NB4 (cell line): ENCODE measurements at regions not wholly inside any gene's neighbourhood (a gene's known extent, or its start where the extent isn't known, plus 50 kb on each side); places are given as distances from the start of the nearest gene placed in this dataset.
A peak's percentile ranks its signal among the peaks of the same experiment; 100 is the strongest.

Experiments
- DNase-seq: peaks from one replicate; pipeline ENCODE4 v3.0.0; 2010; ENCODE audit warnings: low read depth
- H3K4me3 ChIP-seq: one replicate; pipeline ENCODE4 v1.5.1; 2011; ENCODE audit warnings: mild to moderate bottlenecking, low read depth, low read length, moderate library complexity
- CTCF ChIP-seq: IDR thresholded peaks from one replicate; pipeline ENCODE4 v1.5.1; 2012; ENCODE audit warnings: low read depth, low read length
- MYC ChIP-seq: IDR thresholded peaks from 2 replicates; pipeline ENCODE4 v1.6.1; 2011; ENCODE audit warnings: low read depth, low read length
- POLR2A ChIP-seq: IDR thresholded peaks from 2 replicates; pipeline ENCODE4 v1.6.1; 2011; ENCODE audit warnings: mild to moderate bottlenecking; ENCODE audit not compliant: insufficient read length; ENCODE audit errors: extremely low read depth
- TF ChIP-seq, protein P1 (sequence below): IDR thresholded peaks from 2 replicates; pipeline ENCODE4 v1.6.1; 2011; ENCODE audit warnings: low read depth, low read length

- peak; percentile 37 for DNase-seq
- no peak for TF ChIP-seq CTCF
- TF ChIP-seq POLR2A = no peak
- TF ChIP-seq, protein P1, sequence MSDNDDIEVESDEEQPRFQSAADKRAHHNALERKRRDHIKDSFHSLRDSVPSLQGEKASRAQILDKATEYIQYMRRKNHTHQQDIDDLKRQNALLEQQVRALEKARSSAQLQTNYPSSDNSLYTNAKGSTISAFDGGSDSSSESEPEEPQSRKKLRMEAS = no peak
- no peak for TF ChIP-seq MYC
- H3K4me3 ChIP-seq = no peak overlapping the region
Measured at GRCh38 chr6:142694054-142694453, 250.9 kb downstream of the HIVEP2 start.

GRCh38 chr6:142695016-142695415, 250.0 kb downstream of the HIVEP2 start:
- TF ChIP-seq CTCF (no peak), POLR2A (no peak), MYC (no peak)
- TF ChIP-seq, protein P1 = no peak
- no peak for DNase-seq
- H3K4me3 ChIP-seq = no peak overlapping the region

DNA sequence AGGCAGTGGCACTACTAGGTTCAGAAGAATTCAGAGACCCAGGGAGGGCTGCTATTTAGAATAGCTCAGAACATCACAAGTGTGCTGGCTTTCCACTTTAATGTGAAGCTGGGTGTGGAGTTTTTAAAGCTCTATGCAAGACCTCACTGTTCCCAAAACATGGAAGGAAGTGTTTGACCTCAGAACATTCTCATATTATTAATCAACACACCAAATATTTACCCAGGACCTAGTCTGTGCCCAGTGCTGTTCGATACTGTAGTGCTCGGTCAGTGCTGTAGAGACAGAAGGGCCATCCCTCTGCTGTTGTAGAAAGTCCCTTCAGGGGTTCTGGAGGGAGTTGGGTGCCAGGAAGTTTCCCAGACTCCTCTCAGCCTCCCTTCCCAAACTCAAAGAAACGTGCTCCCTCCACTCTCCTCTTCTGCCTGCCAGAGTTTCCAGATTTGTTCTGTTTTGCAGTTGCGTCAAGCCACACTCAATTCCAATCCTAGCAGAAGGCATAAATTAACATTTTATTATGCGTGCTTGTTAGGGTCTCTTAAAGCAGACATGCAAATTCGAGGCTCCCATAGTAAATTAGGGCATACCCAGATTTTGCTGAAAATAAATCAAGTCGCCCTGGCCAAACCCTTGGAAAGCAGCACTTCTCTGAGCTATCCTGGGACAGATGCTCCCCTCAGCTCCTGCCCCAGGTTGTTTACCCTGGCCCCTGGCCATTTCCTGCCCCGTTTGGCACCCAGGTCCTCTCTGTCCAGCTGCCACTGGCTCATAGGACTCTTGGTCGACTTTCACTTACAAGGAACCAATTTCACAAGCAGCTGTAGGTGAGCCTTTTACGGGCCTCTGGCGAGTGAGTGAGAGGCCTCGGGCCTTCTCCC, 248.6 kb downstream of the HIVEP2 start:
- H3K4me3 ChIP-seq = no peak overlapping the region
- no peak for DNase-seq
- TF ChIP-seq MYC (no peak), CTCF (no peak)

GRCh38 chr6:142697001-142697335, 248.0 kb downstream of the HIVEP2 start:
- no peak for DNase-seq

GRCh38 chr6:142697922-142698321, 247.1 kb downstream of the HIVEP2 start:
- no peak for DNase-seq
- TF ChIP-seq, protein P1 = no peak
- no peak for TF ChIP-seq POLR2A
- TF ChIP-seq MYC = no peak
- TF ChIP-seq CTCF = no peak

More at GRCh38 chr6:142697001-142697335, 248.0 kb downstream of the HIVEP2 start:
- TF ChIP-seq POLR2A = no peak
- TF ChIP-seq CTCF = no peak
- no peak for TF ChIP-seq MYC
- TF ChIP-seq, protein P1 = no peak
- H3K4me3 ChIP-seq = no peak overlapping the region

More at GRCh38 chr6:142697922-142698321, 247.1 kb downstream of the HIVEP2 start:
- no peak overlapping the region for H3K4me3 ChIP-seq
